KMS-11 (cell line): ENCODE measurements at regions not wholly inside any gene's neighbourhood (a gene's known extent, or its start where the extent isn't known, plus 50 kb on each side); places are given as distances from the start of the nearest gene placed in this dataset.

Experiments
- H2AFZ ChIP-seq: fragments of 200-600 bp; sonication (generic); 2 replicates; pipeline ENCODE4 v1.6.1; 2016; ENCODE audit warnings: antibody characterized with exemption, mixed run types, low read depth
- H3K27ac ChIP-seq: fragments of 200-600 bp; sonication (generic); 2 replicates; pipeline ENCODE4 v1.6.1; 2016; ENCODE audit warnings: mild to moderate bottlenecking, mixed run types
- H3K27me3 ChIP-seq: fragments of 200-600 bp; sonication (generic); 2 replicates; pipeline ENCODE4 v1.6.1; 2017; ENCODE audit warnings: mild to moderate bottlenecking, low read depth, mixed run types, moderate library complexity; ENCODE audit not compliant: insufficient read depth
- H3K36me3 ChIP-seq: fragments of 200-600 bp; sonication (generic); 2 replicates; pipeline ENCODE4 v1.6.1; 2017; ENCODE audit warnings: mild to moderate bottlenecking, mixed run types; ENCODE audit not compliant: insufficient read depth
- H3K4me1 ChIP-seq: fragments of 200-600 bp; sonication (generic); 2 replicates; pipeline ENCODE4 v1.6.1; 2016; ENCODE audit warnings: mild to moderate bottlenecking, low read depth, mixed run types; ENCODE audit not compliant: poor library complexity, severe bottlenecking
- H3K4me2 ChIP-seq: fragments of 200-600 bp; sonication (generic); 2 replicates; pipeline ENCODE4 v1.7.0; 2016; ENCODE audit warnings: mild to moderate bottlenecking, mixed run types
- H3K4me3 ChIP-seq: fragments of 200-600 bp; sonication (generic); IDR thresholded peaks from 2 replicates; pipeline ENCODE4 v1.6.1; 2017; ENCODE audit warnings: low read depth, low read length, mixed read lengths; ENCODE audit not compliant: insufficient read depth
- H3K79me2 ChIP-seq: fragments of 200-600 bp; sonication (generic); 2 replicates; pipeline ENCODE4 v1.6.1; 2016; ENCODE audit warnings: low read depth, mixed run types; ENCODE audit not compliant: insufficient read depth
- H3K9ac ChIP-seq: fragments of 200-600 bp; sonication (generic); 2 replicates; pipeline ENCODE4 v1.6.1; 2016; ENCODE audit warnings: mild to moderate bottlenecking, mixed run types
- H4K20me1 ChIP-seq: fragments of 200-600 bp; sonication (generic); 2 replicates; pipeline ENCODE4 v1.6.1; 2016; ENCODE audit warnings: mild to moderate bottlenecking, mixed run types; ENCODE audit not compliant: insufficient read depth
- CTCF ChIP-seq: fragments of 200-600 bp; sonication (generic); conservative IDR thresholded peaks from 2 replicates; pipeline ENCODE4 v1.6.1; 2017; ENCODE audit warnings: low read depth, mild to moderate bottlenecking, antibody characterized with exemption, low read length, moderate library complexity, mixed read lengths

- Histone ChIP-seq H3K36me3 (no peaks in the 10 kb centered on the region), H3K4me1 (no peaks in the 10 kb centered on the region), H3K27me3 (no peaks in the 10 kb centered on the region), H2AFZ (no peak overlapping the region), H3K79me2 (no peaks in the 10 kb centered on the region), H3K27ac (no peak overlapping the region), H4K20me1 (no peaks in the 10 kb centered on the region), H3K4me2 (no peak overlapping the region), H3K4me3 (no peak overlapping the region), H3K9ac (no peak overlapping the region)
- no peak for TF ChIP-seq CTCF
Measured at GRCh38 chr11:79697905-79698304, 257.1 kb upstream of the TENM4 start.

- Histone ChIP-seq H3K4me1 (no peaks in the 10 kb centered on the region), H2AFZ (no peak overlapping the region), H3K9ac (no peak overlapping the region), H3K36me3 (no peaks in the 10 kb centered on the region), H3K27me3 (no peaks in the 10 kb centered on the region), H3K4me3 (no peak overlapping the region), H4K20me1 (no peaks in the 10 kb centered on the region), H3K79me2 (no peaks in the 10 kb centered on the region), H3K27ac (no peak overlapping the region), H3K4me2 (no peak overlapping the region)
- TF ChIP-seq CTCF: no peak
Measured at GRCh38 chr11:79694368-79694767, 253.5 kb upstream of the TENM4 start.

- Histone ChIP-seq H3K36me3 (no peaks in the 10 kb centered on the region), H4K20me1 (no peaks in the 10 kb centered on the region), H3K4me1 (no peaks in the 10 kb centered on the region), H3K27me3 (no peaks in the 10 kb centered on the region), H3K4me3 (no peak overlapping the region), H3K79me2 (no peaks in the 10 kb centered on the region), H2AFZ (no peak overlapping the region), H3K27ac (no peak overlapping the region), H3K9ac (no peak overlapping the region), H3K4me2 (no peak overlapping the region)
- TF ChIP-seq CTCF: no peak
Measured at GRCh38 chr11:79691445-79691844, 250.6 kb upstream of the TENM4 start.

GRCh38 chr11:79686703-79687419, 246.0 kb upstream of the TENM4 start:
- H3K27ac ChIP-seq: no peak overlapping the region
- no peak overlapping the region for H2AFZ ChIP-seq
- no peak for TF ChIP-seq CTCF
- no peak overlapping the region for H3K4me2 ChIP-seq
- H3K79me2 ChIP-seq: no peaks in the 10 kb centered on the region
- no peaks in the 10 kb centered on the region for H3K4me1 ChIP-seq
- no peaks in the 10 kb centered on the region for H3K27me3 ChIP-seq
- H3K9ac ChIP-seq: no peak overlapping the region
- no peaks in the 10 kb centered on the region for H3K36me3 ChIP-seq
- H4K20me1 ChIP-seq: no peaks in the 10 kb centered on the region
- no peak overlapping the region for H3K4me3 ChIP-seq
